ENCODE measurements at regions not wholly inside any gene's neighbourhood (a gene's known extent, or its start where the extent isn't known, plus 50 kb on each side); places are given as distances from the start of the nearest gene placed in this dataset.

DNA sequence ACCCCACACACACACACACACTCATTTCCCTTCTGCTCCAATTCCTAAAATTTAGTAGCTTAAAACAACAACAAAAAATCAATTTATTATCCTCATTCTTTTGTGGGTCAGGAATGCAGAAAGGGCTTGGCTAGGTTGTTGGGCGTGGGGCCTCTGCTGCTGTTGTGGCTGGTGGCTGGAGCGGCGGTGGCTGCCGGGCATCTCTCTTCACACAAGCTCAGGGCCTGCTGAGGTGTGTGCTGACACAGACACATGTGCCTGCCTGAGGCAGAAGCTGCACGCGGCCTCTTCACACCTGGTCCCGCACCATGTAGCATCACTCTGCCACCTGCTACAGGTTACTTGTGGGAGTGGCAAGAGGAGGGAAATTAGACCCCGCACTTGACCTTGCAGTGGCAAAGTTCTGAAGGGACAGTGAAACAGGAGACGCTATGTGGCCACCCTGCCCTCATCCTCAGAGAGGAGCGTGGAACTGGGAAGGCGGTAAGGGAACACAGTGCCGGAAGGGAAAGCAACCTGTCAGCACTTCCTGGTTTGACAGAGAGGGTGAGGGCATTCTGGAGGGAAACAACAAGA, 64.0 kb upstream of the PRR20G start:
- H3K4me3 ChIP-seq (ENCODE audit: insufficient read depth, low read depth, low read length) = no peak overlapping the region
- no peak overlapping the region for H4K8ac ChIP-seq (ENCODE audit: low read depth in 2 of 2, low read length in 2 of 2)
- no peaks in the 10 kb centered on the region for H3K36me3 ChIP-seq (ENCODE audit: control insufficient read depth, insufficient read depth, low read length)
- no peak overlapping the region for H2AK9ac ChIP-seq (replicated peaks; ENCODE audit: low read depth, low read length, poor library complexity)
- no peak overlapping the region for H2BK5ac ChIP-seq (ENCODE audit: low read depth, low read length, poor library complexity, severe bottlenecking)
- no CpG with 5 or more reads among the region's 12 CpGs for WGBS, 2 experiments (ENCODE audit: extremely low coverage in 2 of 2, insufficient read length in 1 of 2)
- CTCF ChIA-PET = interaction anchor here (0.6 kb wide), 1 partner anchor 59 kb away, joined by 3 read pairs; no protein-coding TSS in a partner anchor
- peaks cover 2% of the 10 kb centered on the region; the same call in 1 of the 2 replicates for H3K9me3 ChIP-seq (ENCODE audit: control insufficient read depth, insufficient read depth, low read length)
- no peak for TF ChIP-seq RFX5 (IDR thresholded peaks at IDR 0.05; ENCODE audit: low read depth, low read length)
- no peak for TF ChIP-seq CEBPB (IDR thresholded peaks at IDR 0.05; ENCODE audit: low read depth, low read length)
- TF ChIP-seq, protein P1, sequence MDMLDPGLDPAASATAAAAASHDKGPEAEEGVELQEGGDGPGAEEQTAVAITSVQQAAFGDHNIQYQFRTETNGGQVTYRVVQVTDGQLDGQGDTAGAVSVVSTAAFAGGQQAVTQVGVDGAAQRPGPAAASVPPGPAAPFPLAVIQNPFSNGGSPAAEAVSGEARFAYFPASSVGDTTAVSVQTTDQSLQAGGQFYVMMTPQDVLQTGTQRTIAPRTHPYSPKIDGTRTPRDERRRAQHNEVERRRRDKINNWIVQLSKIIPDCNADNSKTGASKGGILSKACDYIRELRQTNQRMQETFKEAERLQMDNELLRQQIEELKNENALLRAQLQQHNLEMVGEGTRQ (IDR thresholded peaks at IDR 0.05; ENCODE audit: low read depth, low read length) = no peak
- TF ChIP-seq BHLHE40 (IDR thresholded peaks at IDR 0.05; ENCODE audit: low read depth, low read length) = no peak
- no peak for TF ChIP-seq CTCF (conservative IDR thresholded peaks at IDR 0.05; ENCODE audit: low read depth, low read length)
- no peak for TF ChIP-seq MAFK (IDR thresholded peaks at IDR 0.05; ENCODE audit: low read depth, low read length)
- TF ChIP-seq RAD21 (IDR thresholded peaks at IDR 0.05; ENCODE audit: low read length) = no peak
- TF ChIP-seq SMC3 (IDR thresholded peaks at IDR 0.05; ENCODE audit: low read depth, low read length) = no peak
- no peak for TF ChIP-seq FOS (IDR thresholded peaks at IDR 0.05; ENCODE audit: low read depth, low read length)
- no peak for TF ChIP-seq CHD1 (IDR thresholded peaks at IDR 0.05; ENCODE audit: low read depth, low read length)
- TF ChIP-seq ELK1 (IDR thresholded peaks at IDR 0.05; ENCODE audit: borderline replicate concordance, low read depth, low read length) = no peak
- TF ChIP-seq MAZ (IDR thresholded peaks at IDR 0.05; ENCODE audit: borderline replicate concordance, low read depth, low read length) = no peak
- TF ChIP-seq POLR2A (IDR thresholded peaks at IDR 0.05; ENCODE audit: low read depth, low read length) = no peak
- TF ChIP-seq RCOR1 (IDR thresholded peaks at IDR 0.05; ENCODE audit: insufficient replicate concordance, low read length) = no peak
- no peak overlapping the region for H3K4ac ChIP-seq (ENCODE audit: low read depth, low read length)
- no peak overlapping the region for H2BK15ac ChIP-seq (ENCODE audit: low read depth, low read length)
- dilution Hi-C loops (cut with HindIII; ENCODE audit: low sequenced_read_pairs, unreplicated experiment) (no loop called here), intact Hi-C loops (cut with micrococcal nuclease) (no loop called here), in situ Hi-C loops (cut with MboI; ENCODE audit: low sequenced_read_pairs) (no loop called here)
- H3K4me2 ChIP-seq (ENCODE audit: low read depth, low read length) = no peak overlapping the region
- DNase-seq (no peak), ATAC-seq (ENCODE audit: low read depth) (no peak)
- H4K20me1 ChIP-seq (ENCODE audit: insufficient read depth, low read length) = no peaks in the 10 kb centered on the region
- no peaks in the 10 kb centered on the region for H3K79me1 ChIP-seq (ENCODE audit: low read depth in 1 of 2, low read length in 2 of 2)
- no peak overlapping the region for H2BK20ac ChIP-seq (ENCODE audit: low read depth, low read length)
- H2BK120ac ChIP-seq (ENCODE audit: low read depth, low read length) = no peak overlapping the region
- H3K27ac ChIP-seq (ENCODE audit: insufficient read depth, low read length) = no peak overlapping the region
- peaks cover 5% of the 10 kb centered on the region; the same call in 1 of the 2 replicates for H3K27me3 ChIP-seq (ENCODE audit: control insufficient read depth, insufficient read depth, low read length)
- H4K5ac ChIP-seq (ENCODE audit: low read depth, low read length) = no peak overlapping the region
- no peak overlapping the region for H2AFZ ChIP-seq (replicated peaks; ENCODE audit: low read length, poor library complexity)
- H3K56ac ChIP-seq (ENCODE audit: extremely low read depth, insufficient read depth, low read length) = no peak overlapping the region
- H3K9me1 ChIP-seq (ENCODE audit: insufficient read depth, low read length) = no peaks in the 10 kb centered on the region
- H3K23ac ChIP-seq (ENCODE audit: low read depth, low read length) = no peak overlapping the region
- H3K14ac ChIP-seq (replicated peaks; ENCODE audit: low read depth, low read length) = no peak overlapping the region
- no peak overlapping the region for H4K91ac ChIP-seq (ENCODE audit: insufficient read depth, low read depth, low read length)
- no peak overlapping the region for H2AK5ac ChIP-seq (ENCODE audit: low read depth, low read length)
- H3K9ac ChIP-seq (ENCODE audit: low read depth, low read length) = no peak overlapping the region
- no TSS peak for BruUV-seq (replicated peaks)
- POLR2A ChIA-PET (ENCODE audit: unreplicated experiment) = no interaction called here
- no peak overlapping the region for H3K18ac ChIP-seq (ENCODE audit: low read depth, low read length)
- no peaks in the 10 kb centered on the region for H3K4me1 ChIP-seq (ENCODE audit: control insufficient read depth, insufficient read depth, low read length)

Measured in IMR-90 (cell line).